ENCODE measurements at regions not wholly inside any gene's neighbourhood (a gene's known extent, or its start where the extent isn't known, plus 50 kb on each side); places are given as distances from the start of the nearest gene placed in this dataset.

DNA sequence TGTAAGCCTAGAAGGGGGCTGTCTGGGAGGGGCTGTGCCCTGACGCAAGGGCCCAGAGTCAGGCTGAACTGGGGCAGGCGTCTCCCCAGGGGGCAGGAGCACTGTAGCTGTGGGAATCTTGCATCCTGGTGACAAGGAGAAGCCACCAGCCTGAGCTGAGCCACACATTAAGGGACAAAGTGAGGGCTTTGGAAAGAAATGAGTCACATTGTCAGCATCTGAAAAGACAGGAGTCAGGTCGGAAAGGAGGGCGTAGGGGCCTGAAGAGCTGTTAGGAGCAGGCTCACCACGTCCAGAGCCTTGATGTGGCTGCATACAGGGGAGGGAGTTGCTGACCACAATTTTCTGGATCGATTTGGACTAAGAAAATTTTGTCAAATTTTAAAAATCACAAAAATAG lies 298.6 kb downstream of the CYP26B1 start:
- no peak for TF ChIP-seq MCM2 (IDR thresholded peaks at IDR 0.05; ENCODE audit: low read depth)
- TF ChIP-seq, protein P1, sequence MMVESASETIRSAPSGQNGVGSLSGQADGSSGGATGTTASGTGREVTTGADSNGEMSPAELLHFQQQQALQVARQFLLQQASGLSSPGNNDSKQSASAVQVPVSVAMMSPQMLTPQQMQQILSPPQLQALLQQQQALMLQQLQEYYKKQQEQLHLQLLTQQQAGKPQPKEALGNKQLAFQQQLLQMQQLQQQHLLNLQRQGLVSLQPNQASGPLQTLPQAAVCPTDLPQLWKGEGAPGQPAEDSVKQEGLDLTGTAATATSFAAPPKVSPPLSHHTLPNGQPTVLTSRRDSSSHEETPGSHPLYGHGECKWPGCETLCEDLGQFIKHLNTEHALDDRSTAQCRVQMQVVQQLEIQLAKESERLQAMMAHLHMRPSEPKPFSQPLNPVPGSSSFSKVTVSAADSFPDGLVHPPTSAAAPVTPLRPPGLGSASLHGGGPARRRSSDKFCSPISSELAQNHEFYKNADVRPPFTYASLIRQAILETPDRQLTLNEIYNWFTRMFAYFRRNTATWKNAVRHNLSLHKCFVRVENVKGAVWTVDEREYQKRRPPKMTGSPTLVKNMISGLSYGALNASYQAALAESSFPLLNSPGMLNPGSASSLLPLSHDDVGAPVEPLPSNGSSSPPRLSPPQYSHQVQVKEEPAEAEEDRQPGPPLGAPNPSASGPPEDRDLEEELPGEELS (CRISPR knock-in tag; IDR thresholded peaks at IDR 0.05; ENCODE audit: borderline replicate concordance): no peak
- no peak for TF ChIP-seq ZNF174 (CRISPR knock-in tag; IDR thresholded peaks at IDR 0.05)
- TF ChIP-seq CTCFL (IDR thresholded peaks at IDR 0.05; ENCODE audit: borderline replicate concordance, insufficient read depth, low read depth, low read length, poor library complexity, severe bottlenecking): no peak
- no peak for TF ChIP-seq CAMTA2 (CRISPR knock-in tag; conservative IDR thresholded peaks at IDR 0.05)
- no peak for TF ChIP-seq YY1 (IDR thresholded peaks at IDR 0.05; ENCODE audit: borderline replicate concordance in 1 of 3, control insufficient read depth in 1 of 3, extremely low read depth in 1 of 3, insufficient read depth in 3 of 3, insufficient read length in 1 of 3, insufficient replicate concordance in 2 of 3, low read depth in 1 of 3, low read length in 2 of 3)
- TF ChIP-seq ZNF696 (CRISPR knock-in tag; conservative IDR thresholded peaks at IDR 0.05): no peak
- TF ChIP-seq MCM5 (IDR thresholded peaks at IDR 0.05; ENCODE audit: low read depth): no peak
- TF ChIP-seq SNAPC5 (CRISPR knock-in tag; IDR thresholded peaks at IDR 0.05): no peak
- no peak for TF ChIP-seq ZNF217 (CRISPR knock-in tag; IDR thresholded peaks at IDR 0.05)
- TF ChIP-seq, protein P2, sequence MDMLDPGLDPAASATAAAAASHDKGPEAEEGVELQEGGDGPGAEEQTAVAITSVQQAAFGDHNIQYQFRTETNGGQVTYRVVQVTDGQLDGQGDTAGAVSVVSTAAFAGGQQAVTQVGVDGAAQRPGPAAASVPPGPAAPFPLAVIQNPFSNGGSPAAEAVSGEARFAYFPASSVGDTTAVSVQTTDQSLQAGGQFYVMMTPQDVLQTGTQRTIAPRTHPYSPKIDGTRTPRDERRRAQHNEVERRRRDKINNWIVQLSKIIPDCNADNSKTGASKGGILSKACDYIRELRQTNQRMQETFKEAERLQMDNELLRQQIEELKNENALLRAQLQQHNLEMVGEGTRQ (CRISPR knock-in tag; IDR thresholded peaks at IDR 0.05): no peak
- TF ChIP-seq, protein P3, sequence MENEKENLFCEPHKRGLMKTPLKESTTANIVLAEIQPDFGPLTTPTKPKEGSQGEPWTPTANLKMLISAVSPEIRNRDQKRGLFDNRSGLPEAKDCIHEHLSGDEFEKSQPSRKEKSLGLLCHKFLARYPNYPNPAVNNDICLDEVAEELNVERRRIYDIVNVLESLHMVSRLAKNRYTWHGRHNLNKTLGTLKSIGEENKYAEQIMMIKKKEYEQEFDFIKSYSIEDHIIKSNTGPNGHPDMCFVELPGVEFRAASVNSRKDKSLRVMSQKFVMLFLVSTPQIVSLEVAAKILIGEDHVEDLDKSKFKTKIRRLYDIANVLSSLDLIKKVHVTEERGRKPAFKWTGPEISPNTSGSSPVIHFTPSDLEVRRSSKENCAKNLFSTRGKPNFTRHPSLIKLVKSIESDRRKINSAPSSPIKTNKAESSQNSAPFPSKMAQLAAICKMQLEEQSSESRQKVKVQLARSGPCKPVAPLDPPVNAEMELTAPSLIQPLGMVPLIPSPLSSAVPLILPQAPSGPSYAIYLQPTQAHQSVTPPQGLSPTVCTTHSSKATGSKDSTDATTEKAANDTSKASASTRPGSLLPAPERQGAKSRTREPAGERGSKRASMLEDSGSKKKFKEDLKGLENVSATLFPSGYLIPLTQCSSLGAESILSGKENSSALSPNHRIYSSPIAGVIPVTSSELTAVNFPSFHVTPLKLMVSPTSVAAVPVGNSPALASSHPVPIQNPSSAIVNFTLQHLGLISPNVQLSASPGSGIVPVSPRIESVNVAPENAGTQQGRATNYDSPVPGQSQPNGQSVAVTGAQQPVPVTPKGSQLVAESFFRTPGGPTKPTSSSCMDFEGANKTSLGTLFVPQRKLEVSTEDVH (IDR thresholded peaks at IDR 0.05; ENCODE audit: low read depth, partially characterized antibody): no peak
- no peak for TF ChIP-seq ELF4 (CRISPR knock-in tag; IDR thresholded peaks at IDR 0.05)
- Histone ChIP-seq H3K4me3 (no peak overlapping the region), H4K20me1 (replicated peaks; ENCODE audit: control insufficient read depth, insufficient read depth, low read length) (0 out of 2 replicates have a peak, but pooled peaks cover 5% of the 10 kb centered on the region), H3K4me1 (replicated peaks in 1 of 2; ENCODE audit: control insufficient read depth in 2 of 2, insufficient read depth in 2 of 2, low read length in 2 of 2) (peaks cover 0 to 5% of the 10 kb centered on the region in 2 experiments; a peak in 1 of 5 replicates), H3K9me1 (ENCODE audit: control insufficient read depth, insufficient read depth, low read length) (no peaks in the 10 kb centered on the region), H3K79me2 (ENCODE audit: control insufficient read depth, insufficient read depth, low read length) (no peaks in the 10 kb centered on the region), H3K9ac (ENCODE audit: insufficient read depth in 1 of 2, low read depth in 2 of 2, low read length in 2 of 2) (no peak overlapping the region), H2AFZ (ENCODE audit: low read depth, low read length) (no peak overlapping the region), H3K27ac (ENCODE audit: extremely low read depth, low read depth, low read length) (no peak overlapping the region), H3K4me2 (ENCODE audit: insufficient read depth, low read length) (no peak overlapping the region), H3K27me3 (ENCODE audit: control insufficient read depth in 2 of 2, insufficient read depth in 2 of 2, low read length in 2 of 2) (peaks cover 14 to 44% of the 10 kb centered on the region in 2 experiments; a peak in 4 of 5 replicates), H3K9me3 (replicated peaks; ENCODE audit: control insufficient read depth, insufficient read depth, low read depth, low read length) (no peaks in the 10 kb centered on the region), H3K36me3 (ENCODE audit: control insufficient read depth, insufficient read depth, low read length) (no peaks in the 10 kb centered on the region)
- no TSS peak for BruUV-seq (replicated peaks)
- ChIA-PET POLR2A (no interaction called here), CTCF (ENCODE audit: low intra/inter-chr PET ratio) (no interaction called here)
- ATAC-seq: no peak
- DNase-seq (ENCODE audit: extremely low read depth in 1 of 4, low spot score in 3 of 4): no peak
- FAIRE-seq: no peak
- 2% methylated on average over 5 of the region's 6 CpGs for WGBS (ENCODE audit: insufficient coverage, low coverage, missing lambda C conversion rate)
- intact Hi-C loops (cut with micrococcal nuclease): no loop called here
- in situ Hi-C loops (cut with MboI): no loop called here

Measured in K562 (cell line).